Astrocyte of the spinal cord (primary cell): ENCODE measurements at regions not wholly inside any gene's neighbourhood (a gene's known extent, or its start where the extent isn't known, plus 50 kb on each side); places are given as distances from the start of the nearest gene placed in this dataset.

ENCODE experiments used
- DNase-seq: peaks from one replicate; pipeline ENCODE4 v3.0.0; 2011; ENCODE audit warnings: low read depth, low spot score
- H3K4me3 ChIP-seq: 2 replicates; pipeline ENCODE4 v1.5.1; 2011; ENCODE audit warnings: low read depth, mild to moderate bottlenecking, low read length, moderate library complexity
- CTCF ChIP-seq: IDR thresholded peaks from 2 replicates; pipeline ENCODE4 v1.5.1; 2012; ENCODE audit warnings: low read depth, mild to moderate bottlenecking, low read length, inconsistent platforms
- in situ Hi-C: cut with HindIII; loops from 2 replicates; pipeline ENCODE4 v1.10.0; 2017; ENCODE audit warnings: low sequenced_read_pairs

GRCh38 chr9:2288309-2288708, 273.2 kb downstream of the SMARCA2 start:
- H3K4me3 ChIP-seq = no peak overlapping the region
- no peak for TF ChIP-seq CTCF
- no peak for DNase-seq
- in situ Hi-C loops = no loop called here

- TF ChIP-seq CTCF = no peak
- DNase-seq = no peak
- in situ Hi-C loops = no loop called here
- no peak overlapping the region for H3K4me3 ChIP-seq
Observed at GRCh38 chr9:2289263-2289662, 274.1 kb downstream of the SMARCA2 start.

GRCh38 chr9:2290382-2290781, 275.2 kb downstream of the SMARCA2 start:
- no peak overlapping the region for H3K4me3 ChIP-seq
- DNase-seq = no peak
- in situ Hi-C loops = no loop called here
- no peak for TF ChIP-seq CTCF

- no peak overlapping the region for H3K4me3 ChIP-seq
- in situ Hi-C loops = no loop called here
- DNase-seq = peak; percentile 12
- TF ChIP-seq CTCF = no peak
Observed at GRCh38 chr9:2291980-2292704, 277.0 kb downstream of the SMARCA2 start.

GRCh38 chr9:2292733-2293132, 277.6 kb downstream of the SMARCA2 start:
- in situ Hi-C loops = no loop called here
- H3K4me3 ChIP-seq = no peak overlapping the region

GRCh38 chr9:2297771-2298170, 282.6 kb downstream of the SMARCA2 start:
- no peak overlapping the region for H3K4me3 ChIP-seq
- TF ChIP-seq CTCF = no peak
- no peak for DNase-seq
- in situ Hi-C loops = no loop called here

More at GRCh38 chr9:2292733-2293132, 277.6 kb downstream of the SMARCA2 start:
- TF ChIP-seq CTCF = no peak
- no peak for DNase-seq

- in situ Hi-C loops = no loop called here
- DNase-seq = no peak
- H3K4me3 ChIP-seq = no peak overlapping the region
- TF ChIP-seq CTCF = no peak
Observed at GRCh38 chr9:2298217-2298616, 283.1 kb downstream of the SMARCA2 start.
